Ascending aorta (tissue), 2 donors: ENCODE measurements at regions not wholly inside any gene's neighbourhood (a gene's known extent, or its start where the extent isn't known, plus 50 kb on each side); places are given as distances from the start of the nearest gene placed in this dataset.

Experiments
- DNase-seq, 2 donors: peaks; one replicate each; pipeline ENCODE4 v3.0.0-alpha.2; 2019; ENCODE audit warnings: low spot score in 2 of 2
- H3K27ac ChIP-seq, 2 donors: fragments of 200-600 bp; sonication (generic); one replicate each; pipeline ENCODE4 v1.5.1; 2016 to 2017; ENCODE audit warnings: mild to moderate bottlenecking in 1 of 2
- H3K27me3 ChIP-seq: fragments of 200-600 bp; sonication (generic); one replicate; pipeline ENCODE4 v1.5.1; 2017
- H3K36me3 ChIP-seq, 2 donors: fragments of 200-600 bp; sonication (generic); one replicate each; pipeline ENCODE4 v1.5.1; 2016
- H3K4me1 ChIP-seq, 2 donors: fragments of 200-600 bp; sonication (generic); one replicate each; pipeline ENCODE4 v1.5.1; 2016 to 2017; ENCODE audit warnings: mild to moderate bottlenecking in 1 of 2
- H3K4me3 ChIP-seq, 2 donors: fragments of 200-600 bp; sonication (generic); one replicate each; pipeline ENCODE4 v1.5.1; 2016 to 2017; ENCODE audit warnings: mild to moderate bottlenecking in 1 of 2
- H3K9me3 ChIP-seq, 2 donors: fragments of 200-600 bp; sonication (generic); one replicate each; pipeline ENCODE4 v1.5.1; 2016
- CTCF ChIP-seq, 3 experiments: fragments of 200-600 bp in 2 of 3; fragments of 450-650 bp in 1 of 3; sonication (generic) in 2 of 3; IDR thresholded peaks; one replicate each; pipeline ENCODE4 v1.5.1; 2016 to 2019; ENCODE audit warnings: antibody characterized with exemption in 3 of 3, mild to moderate bottlenecking in 1 of 3, moderate library complexity in 1 of 3
- intact Hi-C: fragments of 100-400 bp; cut with DNase I; formaldehyde crosslinking; loops from one replicate; pipeline ENCODE4 v1.15.1; 2023

- Histone ChIP-seq H3K4me1 (no peaks in the 10 kb centered on the region), H3K27ac (no peak overlapping the region), H3K27me3 (no peaks in the 10 kb centered on the region), H3K36me3 (no peaks in the 10 kb centered on the region), H3K9me3 (no peaks in the 10 kb centered on the region), H3K4me3 (no peak overlapping the region)
- no peak for TF ChIP-seq CTCF (IDR thresholded peaks at IDR 0.05)
- intact Hi-C loops: no loop called here
- DNase-seq: peak in 1 of 2 donors; percentile 67
Observed at GRCh38 chr7:91656541-91657482, 223.7 kb downstream of the MTERF1 start.

- TF ChIP-seq CTCF (IDR thresholded peaks at IDR 0.05): no peak
Observed at GRCh38 chr7:91657483-91658071, 222.9 kb downstream of the MTERF1 start.

GRCh38 chr7:91659096-91659495 lies 221.4 kb downstream of the MTERF1 start:
- intact Hi-C loops: no loop called here
- no peaks in the 10 kb centered on the region for H3K9me3 ChIP-seq
- no peak overlapping the region for H3K27ac ChIP-seq
- DNase-seq: no peak
- H3K4me3 ChIP-seq: no peak overlapping the region
- TF ChIP-seq CTCF (IDR thresholded peaks at IDR 0.05): no peak
- H3K36me3 ChIP-seq: no peaks in the 10 kb centered on the region
- no peaks in the 10 kb centered on the region for H3K4me1 ChIP-seq
- no peaks in the 10 kb centered on the region for H3K27me3 ChIP-seq

More at GRCh38 chr7:91657483-91658071, 222.9 kb downstream of the MTERF1 start:
- no peak overlapping the region for H3K4me3 ChIP-seq
- no peak for DNase-seq
- H3K36me3 ChIP-seq: no peaks in the 10 kb centered on the region
- no peak overlapping the region for H3K27ac ChIP-seq
- no peaks in the 10 kb centered on the region for H3K9me3 ChIP-seq
- intact Hi-C loops: no loop called here
- H3K27me3 ChIP-seq: no peaks in the 10 kb centered on the region
- H3K4me1 ChIP-seq: no peaks in the 10 kb centered on the region

- Histone ChIP-seq H3K4me1 (no peaks in the 10 kb centered on the region), H3K36me3 (no peaks in the 10 kb centered on the region), H3K4me3 (no peak overlapping the region), H3K27me3 (no peaks in the 10 kb centered on the region), H3K9me3 (no peaks in the 10 kb centered on the region), H3K27ac (no peak overlapping the region)
- TF ChIP-seq CTCF (IDR thresholded peaks at IDR 0.05): no peak
- DNase-seq: no peak
- intact Hi-C loops: no loop called here
Observed at GRCh38 chr7:91660734-91661356, 219.7 kb downstream of the MTERF1 start.

- no peaks in the 10 kb centered on the region for H3K36me3 ChIP-seq
- H3K9me3 ChIP-seq: no peaks in the 10 kb centered on the region
- no peaks in the 10 kb centered on the region for H3K27me3 ChIP-seq
- DNase-seq: no peak
- no peaks in the 10 kb centered on the region for H3K4me1 ChIP-seq
- no peak overlapping the region for H3K4me3 ChIP-seq
- intact Hi-C loops: no loop called here
- H3K27ac ChIP-seq: no peak overlapping the region
- no peak for TF ChIP-seq CTCF (IDR thresholded peaks at IDR 0.05)
Observed at GRCh38 chr7:91661727-91662126, 218.8 kb downstream of the MTERF1 start.
